Anterior cingulate cortex (tissue), 58 donors: ENCODE measurements at regions not wholly inside any gene's neighbourhood (a gene's known extent, or its start where the extent isn't known, plus 50 kb on each side); places are given as distances from the start of the nearest gene placed in this dataset.

Experiments used
- DNase-seq, 58 donors: peaks; one replicate each; lab custom pipeline; 2025; lab: John Stamatoyannopoulos, UW

- no peak for DNase-seq
Observed at GRCh38 chr2:57111531-57111930, 927.7 kb downstream of the CCDC85A start.

GRCh38 chr2:57119141-57119540 lies 927.5 kb upstream of the VRK2 start:
- no peak for DNase-seq

- DNase-seq: no peak
Observed at GRCh38 chr2:57126410-57126809, 920.2 kb upstream of the VRK2 start.

GRCh38 chr2:57139179-57139578 lies 907.4 kb upstream of the VRK2 start:
- DNase-seq: no peak

GRCh38 chr2:57141269-57141668 lies 905.3 kb upstream of the VRK2 start:
- DNase-seq: no peak

- no peak for DNase-seq
Observed at GRCh38 chr2:57146951-57147350, 899.7 kb upstream of the VRK2 start.

- no peak for DNase-seq
Observed at GRCh38 chr2:57156231-57156924, 890.2 kb upstream of the VRK2 start.

- no peak for DNase-seq
Observed at GRCh38 chr2:57160976-57161375, 885.6 kb upstream of the VRK2 start.

GRCh38 chr2:57177176-57177575 lies 869.4 kb upstream of the VRK2 start:
- no peak for DNase-seq

GRCh38 chr2:57180042-57180567 lies 866.5 kb upstream of the VRK2 start:
- no peak for DNase-seq

GRCh38 chr2:57180678-57181077 lies 865.9 kb upstream of the VRK2 start:
- no peak for DNase-seq

- DNase-seq: no peak
Observed at GRCh38 chr2:57181315-57182038, 865.1 kb upstream of the VRK2 start.

- no peak for DNase-seq
Observed at GRCh38 chr2:57182916-57183315, 863.7 kb upstream of the VRK2 start.

- DNase-seq: no peak
Observed at GRCh38 chr2:57185568-57185967, 861.0 kb upstream of the VRK2 start.

GRCh38 chr2:57190007-57190406 lies 856.6 kb upstream of the VRK2 start:
- no peak for DNase-seq

GRCh38 chr2:57199663-57200062 lies 846.9 kb upstream of the VRK2 start:
- DNase-seq: no peak

- no peak for DNase-seq
Observed at GRCh38 chr2:57204364-57204763, 842.2 kb upstream of the VRK2 start.

- no peak for DNase-seq
Observed at GRCh38 chr2:57205241-57205640, 841.4 kb upstream of the VRK2 start.

GRCh38 chr2:57207191-57207590 lies 839.4 kb upstream of the VRK2 start:
- DNase-seq: no peak

- DNase-seq: no peak
Observed at GRCh38 chr2:57209799-57210198, 836.8 kb upstream of the VRK2 start.

- DNase-seq: no peak
Observed at GRCh38 chr2:57210855-57211254, 835.8 kb upstream of the VRK2 start.

- DNase-seq: no peak
Observed at GRCh38 chr2:57217013-57217412, 829.6 kb upstream of the VRK2 start.
